SK-N-MC (cell line): ENCODE measurements at regions not wholly inside any gene's neighbourhood (a gene's known extent, or its start where the extent isn't known, plus 50 kb on each side); places are given as distances from the start of the nearest gene placed in this dataset.

ENCODE experiments used
- EZH2 ChIP-seq: fragments of 200-600 bp; sonication (generic); IDR thresholded peaks from one replicate; pipeline ENCODE4 v1.6.1; 2017; ENCODE audit warnings: antibody characterized with exemption
- FOXP2 ChIP-seq: optimal IDR thresholded peaks from 2 replicates; pipeline ENCODE3; 2011; ENCODE audit warnings: mild to moderate bottlenecking, moderate library complexity; ENCODE audit not compliant: insufficient read depth; ENCODE audit errors: extremely low read length, control extremely low read depth
- POLR2AphosphoS5 ChIP-seq: IDR thresholded peaks from 2 replicates; pipeline ENCODE4 v1.6.1; 2012; ENCODE audit warnings: mild to moderate bottlenecking, low read depth, low read length, borderline replicate concordance

GRCh38 chrX:7759830-7760229, 83.1 kb upstream of the VCX start:
- TF ChIP-seq EZH2 (no peak), POLR2AphosphoS5 (no peak), FOXP2 (no peak)
